Hematopoietic multipotent progenitor cell treated with erythropoietin and hydrocortisone succinate and interleukin-3 and kit ligand, for 4 days (in vitro differentiated cells): ENCODE measurements at regions not wholly inside any gene's neighbourhood (a gene's known extent, or its start where the extent isn't known, plus 50 kb on each side); places are given as distances from the start of the nearest gene placed in this dataset.

ENCODE experiments used
- DNase-seq: peaks from one replicate; pipeline ENCODE4 v3.0.0-alpha.2; 2015

GRCh38 chr7:14960721-14961120 is 58.2 kb upstream of the DGKB start:
- no peak for DNase-seq

- no peak for DNase-seq
Observed at GRCh38 chr7:14959339-14959738, 56.8 kb upstream of the DGKB start.

GRCh38 chr7:14954035-14954434 is 51.5 kb upstream of the DGKB start:
- DNase-seq = no peak
